ENCODE measurements at regions not wholly inside any gene's neighbourhood (a gene's known extent, or its start where the extent isn't known, plus 50 kb on each side); places are given as distances from the start of the nearest gene placed in this dataset.

DNA sequence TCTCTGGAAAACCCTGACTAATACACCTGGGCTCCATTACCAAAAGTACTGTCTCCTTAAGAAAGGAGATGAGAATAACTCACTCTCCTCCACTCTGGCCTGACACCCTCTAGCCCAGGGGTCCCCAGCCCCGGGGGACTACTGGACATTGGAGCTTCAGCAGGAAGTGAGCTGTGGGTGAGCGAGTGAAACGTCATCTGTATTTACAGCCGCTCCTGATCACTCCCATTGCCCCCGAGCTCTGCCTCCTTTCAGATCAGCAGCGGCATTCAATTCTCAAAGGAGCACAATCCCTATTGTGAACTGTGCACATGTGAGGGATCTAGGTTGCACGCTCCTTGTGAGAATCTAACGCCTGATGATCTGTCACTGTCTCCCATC lies 126.3 kb upstream of the TNRC6C start:
- H3K27ac ChIP-seq (ENCODE audit: extremely low read depth, low read depth, low read length): no peak overlapping the region
- TF ChIP-seq ZNF169 (tag by site-specific recombination; IDR thresholded peaks at IDR 0.05) (no peak), RBAK (tag by site-specific recombination; IDR thresholded peaks at IDR 0.05) (no peak), ZBTB20 (tag by site-specific recombination; IDR thresholded peaks at IDR 0.05) (no peak), ZNF391 (tag by site-specific recombination; IDR thresholded peaks at IDR 0.05; ENCODE audit: borderline replicate concordance, low read depth) (no peak), ZBTB7A (tag by site-specific recombination; IDR thresholded peaks at IDR 0.05; ENCODE audit: low read depth) (no peak), ZNF701 (tag by site-specific recombination; IDR thresholded peaks at IDR 0.05) (no peak), ZNF366 (tag by site-specific recombination; conservative IDR thresholded peaks at IDR 0.05) (no peak), YY2 (tag by site-specific recombination; IDR thresholded peaks at IDR 0.05) (no peak), ZNF239 (tag by site-specific recombination; IDR thresholded peaks at IDR 0.05) (no peak), ZBTB48 (tag by site-specific recombination; IDR thresholded peaks at IDR 0.05) (no peak), ZSCAN30 (tag by site-specific recombination; IDR thresholded peaks at IDR 0.05) (no peak), ZBTB21 (tag by site-specific recombination; IDR thresholded peaks at IDR 0.05) (no peak), SETDB1 (IDR thresholded peaks at IDR 0.05; ENCODE audit: insufficient read length, low read length) (no peak), ZNF777 (tag by site-specific recombination; IDR thresholded peaks at IDR 0.05; ENCODE audit: borderline replicate concordance) (no peak), ZNF664 (tag by site-specific recombination; IDR thresholded peaks at IDR 0.05) (no peak), ZNF677 (tag by site-specific recombination; IDR thresholded peaks at IDR 0.05) (no peak), ZXDB (tag by site-specific recombination; IDR thresholded peaks at IDR 0.05) (no peak)
- TF ChIP-seq, protein P1, sequence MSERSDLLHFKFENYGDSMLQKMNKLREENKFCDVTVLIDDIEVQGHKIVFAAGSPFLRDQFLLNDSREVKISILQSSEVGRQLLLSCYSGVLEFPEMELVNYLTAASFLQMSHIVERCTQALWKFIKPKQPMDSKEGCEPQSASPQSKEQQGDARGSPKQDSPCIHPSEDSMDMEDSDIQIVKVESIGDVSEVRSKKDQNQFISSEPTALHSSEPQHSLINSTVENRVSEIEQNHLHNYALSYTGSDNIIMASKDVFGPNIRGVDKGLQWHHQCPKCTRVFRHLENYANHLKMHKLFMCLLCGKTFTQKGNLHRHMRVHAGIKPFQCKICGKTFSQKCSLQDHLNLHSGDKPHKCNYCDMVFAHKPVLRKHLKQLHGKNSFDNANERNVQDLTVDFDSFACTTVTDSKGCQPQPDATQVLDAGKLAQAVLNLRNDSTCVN (tag by site-specific recombination; optimal IDR thresholded peaks at IDR 0.05): no peak
- TF ChIP-seq, protein P2, sequence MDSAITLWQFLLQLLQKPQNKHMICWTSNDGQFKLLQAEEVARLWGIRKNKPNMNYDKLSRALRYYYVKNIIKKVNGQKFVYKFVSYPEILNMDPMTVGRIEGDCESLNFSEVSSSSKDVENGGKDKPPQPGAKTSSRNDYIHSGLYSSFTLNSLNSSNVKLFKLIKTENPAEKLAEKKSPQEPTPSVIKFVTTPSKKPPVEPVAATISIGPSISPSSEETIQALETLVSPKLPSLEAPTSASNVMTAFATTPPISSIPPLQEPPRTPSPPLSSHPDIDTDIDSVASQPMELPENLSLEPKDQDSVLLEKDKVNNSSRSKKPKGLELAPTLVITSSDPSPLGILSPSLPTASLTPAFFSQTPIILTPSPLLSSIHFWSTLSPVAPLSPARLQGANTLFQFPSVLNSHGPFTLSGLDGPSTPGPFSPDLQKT (IDR thresholded peaks at IDR 0.05; ENCODE audit: borderline replicate concordance, low read depth, low read length): no peak
- CTCF ChIA-PET: no interaction called here
- peaks cover 12% of the 10 kb centered on the region; the same call in 1 of the 2 replicates for H3K4me1 ChIP-seq (ENCODE audit: control insufficient read depth, insufficient read depth, low read length)
- POLR2A ChIA-PET: no interaction called here
- H3K36me3 ChIP-seq (ENCODE audit: control insufficient read depth in 2 of 2, insufficient read depth in 1 of 2, low read length in 2 of 2): no peaks in the 10 kb centered on the region
- no peak overlapping the region for H3K4me3 ChIP-seq (ENCODE audit: low read depth, low read length)
- H3K9me3 ChIP-seq (ENCODE audit: control insufficient read depth, insufficient read depth, low read depth, low read length): no peaks in the 10 kb centered on the region

DNA sequence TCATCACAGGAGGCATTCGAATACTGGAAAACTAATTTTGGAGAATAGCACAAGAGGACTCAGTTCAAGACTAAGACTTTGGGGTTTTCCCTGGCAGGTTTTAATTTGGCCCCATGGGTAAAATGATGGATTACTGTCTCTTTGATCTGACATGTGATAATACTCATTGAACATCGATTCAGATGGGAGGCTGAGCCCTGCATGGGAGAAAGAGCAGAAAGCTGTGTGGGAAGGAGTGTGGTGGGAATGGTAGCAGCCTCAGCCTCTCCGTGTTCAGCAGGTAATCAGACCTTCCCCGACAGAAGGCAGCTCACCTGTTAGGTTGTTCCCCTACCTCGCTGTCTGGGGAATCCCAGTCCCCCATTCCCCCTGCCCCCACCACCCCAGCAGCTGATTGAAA lies 124.7 kb upstream of the TNRC6C start:
- CTCF ChIA-PET: interaction anchor here (0.7 to 1.2 kb wide), 4 partner anchors 11 to 62 kb away, joined by 3 to 4 read pairs (median 3); no protein-coding TSS in a partner anchor
- H3K36me3 ChIP-seq (ENCODE audit: control insufficient read depth in 2 of 2, insufficient read depth in 1 of 2, low read length in 2 of 2): no peaks in the 10 kb centered on the region
- peaks cover 10% of the 10 kb centered on the region; the same call in 1 of the 2 replicates for H3K4me1 ChIP-seq (ENCODE audit: control insufficient read depth, insufficient read depth, low read length)
- H3K9me3 ChIP-seq (ENCODE audit: control insufficient read depth, insufficient read depth, low read depth, low read length): no peaks in the 10 kb centered on the region
- H3K4me3 ChIP-seq (ENCODE audit: low read depth, low read length): no peak overlapping the region
- POLR2A ChIA-PET: interaction anchor here (1.2 to 2.5 kb wide), 2 partner anchors 99 to 124 kb away, joined by 3 to 39 read pairs; partner anchors contain the start of gene TNRC6C
- H3K27ac ChIP-seq (ENCODE audit: extremely low read depth, low read depth, low read length): no peak overlapping the region
- no peak for TF ChIP-seq ZNF274 (IDR thresholded peaks at IDR 0.05; ENCODE audit: low read length)
- TF ChIP-seq ZNF274 (tag by site-specific recombination; IDR thresholded peaks at IDR 0.05; ENCODE audit: borderline replicate concordance): no peak
- TF ChIP-seq ZNF341 (tag by site-specific recombination; IDR thresholded peaks at IDR 0.05; ENCODE audit: low read depth): no peak
- no peak for TF ChIP-seq ZNF664 (tag by site-specific recombination; IDR thresholded peaks at IDR 0.05)
- TF ChIP-seq ZNF776 (tag by site-specific recombination; IDR thresholded peaks at IDR 0.05; ENCODE audit: borderline replicate concordance): no peak
- no peak for TF ChIP-seq ZNF785 (tag by site-specific recombination; IDR thresholded peaks at IDR 0.05)
- TF ChIP-seq, protein P3, sequence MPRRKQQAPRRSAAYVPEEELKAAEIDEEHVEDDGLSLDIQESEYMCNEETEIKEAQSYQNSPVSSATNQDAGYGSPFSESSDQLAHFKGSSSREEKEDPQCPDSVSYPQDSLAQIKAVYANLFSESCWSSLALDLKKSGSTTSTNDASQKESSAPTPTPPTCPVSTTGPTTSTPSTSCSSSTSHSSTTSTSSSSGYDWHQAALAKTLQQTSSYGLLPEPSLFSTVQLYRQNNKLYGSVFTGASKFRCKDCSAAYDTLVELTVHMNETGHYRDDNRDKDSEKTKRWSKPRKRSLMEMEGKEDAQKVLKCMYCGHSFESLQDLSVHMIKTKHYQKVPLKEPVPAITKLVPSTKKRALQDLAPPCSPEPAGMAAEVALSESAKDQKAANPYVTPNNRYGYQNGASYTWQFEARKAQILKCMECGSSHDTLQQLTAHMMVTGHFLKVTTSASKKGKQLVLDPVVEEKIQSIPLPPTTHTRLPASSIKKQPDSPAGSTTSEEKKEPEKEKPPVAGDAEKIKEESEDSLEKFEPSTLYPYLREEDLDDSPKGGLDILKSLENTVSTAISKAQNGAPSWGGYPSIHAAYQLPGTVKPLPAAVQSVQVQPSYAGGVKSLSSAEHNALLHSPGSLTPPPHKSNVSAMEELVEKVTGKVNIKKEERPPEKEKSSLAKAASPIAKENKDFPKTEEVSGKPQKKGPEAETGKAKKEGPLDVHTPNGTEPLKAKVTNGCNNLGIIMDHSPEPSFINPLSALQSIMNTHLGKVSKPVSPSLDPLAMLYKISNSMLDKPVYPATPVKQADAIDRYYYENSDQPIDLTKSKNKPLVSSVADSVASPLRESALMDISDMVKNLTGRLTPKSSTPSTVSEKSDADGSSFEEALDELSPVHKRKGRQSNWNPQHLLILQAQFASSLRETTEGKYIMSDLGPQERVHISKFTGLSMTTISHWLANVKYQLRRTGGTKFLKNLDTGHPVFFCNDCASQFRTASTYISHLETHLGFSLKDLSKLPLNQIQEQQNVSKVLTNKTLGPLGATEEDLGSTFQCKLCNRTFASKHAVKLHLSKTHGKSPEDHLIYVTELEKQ (tag by site-specific recombination; IDR thresholded peaks at IDR 0.05; ENCODE audit: borderline replicate concordance): no peak
- no peak for TF ChIP-seq YY2 (tag by site-specific recombination; IDR thresholded peaks at IDR 0.05)
- TF ChIP-seq, protein P4, sequence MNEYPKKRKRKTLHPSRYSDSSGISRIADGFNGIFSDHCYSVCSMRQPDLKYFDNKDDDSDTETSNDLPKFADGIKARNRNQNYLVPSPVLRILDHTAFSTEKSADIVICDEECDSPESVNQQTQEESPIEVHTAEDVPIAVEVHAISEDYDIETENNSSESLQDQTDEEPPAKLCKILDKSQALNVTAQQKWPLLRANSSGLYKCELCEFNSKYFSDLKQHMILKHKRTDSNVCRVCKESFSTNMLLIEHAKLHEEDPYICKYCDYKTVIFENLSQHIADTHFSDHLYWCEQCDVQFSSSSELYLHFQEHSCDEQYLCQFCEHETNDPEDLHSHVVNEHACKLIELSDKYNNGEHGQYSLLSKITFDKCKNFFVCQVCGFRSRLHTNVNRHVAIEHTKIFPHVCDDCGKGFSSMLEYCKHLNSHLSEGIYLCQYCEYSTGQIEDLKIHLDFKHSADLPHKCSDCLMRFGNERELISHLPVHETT (tag by site-specific recombination; IDR thresholded peaks at IDR 0.05): no peak
- no peak for TF ChIP-seq SP2 (tag by site-specific recombination; IDR thresholded peaks at IDR 0.05)
- no peak for TF ChIP-seq ZBTB20 (tag by site-specific recombination; IDR thresholded peaks at IDR 0.05)
- no peak for TF ChIP-seq RBAK (tag by site-specific recombination; IDR thresholded peaks at IDR 0.05)
- TF ChIP-seq ZNF544 (tag by site-specific recombination; IDR thresholded peaks at IDR 0.05): no peak
